ENCODE measurements at regions not wholly inside any gene's neighbourhood (a gene's known extent, or its start where the extent isn't known, plus 50 kb on each side); places are given as distances from the start of the nearest gene placed in this dataset.
A peak's percentile ranks its signal among the peaks of the same experiment; 100 is the strongest.

DNA sequence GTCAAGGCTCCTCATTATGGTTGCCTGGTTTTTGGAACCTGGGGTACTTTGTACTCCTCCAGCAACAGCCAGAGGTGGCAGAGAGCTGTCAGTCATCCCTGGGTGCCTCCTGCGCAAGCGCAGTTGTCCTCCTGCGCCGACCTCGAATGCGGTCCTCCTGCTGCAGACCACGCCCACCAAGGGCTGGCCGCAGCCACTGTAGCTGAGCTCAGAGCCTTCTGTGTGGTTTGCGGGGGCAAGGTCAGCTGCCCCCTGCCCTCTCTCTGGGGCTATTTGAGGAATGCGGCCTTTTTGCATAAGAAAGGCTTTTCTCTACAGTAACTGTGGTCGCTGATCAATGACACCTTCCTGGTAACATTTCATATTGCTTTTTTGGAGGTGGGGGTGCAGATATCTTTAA, 131.3 kb upstream of the SNRPN start:
- Histone ChIP-seq H3K4ac (ENCODE audit: low read depth, low read length) (no peak overlapping the region), H4K91ac (ENCODE audit: insufficient read length, low read depth, low read length) (no peak overlapping the region), H3K9me3 (ENCODE audit: control insufficient read depth, low read depth, low read length) (peaks cover 13% of the 10 kb centered on the region), H2BK15ac (ENCODE audit: low read depth, low read length) (no peak overlapping the region), H2BK12ac (ENCODE audit: insufficient read length, low read depth, low read length) (no peak overlapping the region), H2AK5ac (ENCODE audit: insufficient read length, low read length) (no peak overlapping the region), H3K79me1 (ENCODE audit: insufficient read depth, low read depth, low read length, poor library complexity, severe bottlenecking) (no peaks in the 10 kb centered on the region), H2AFZ (ENCODE audit: low read length) (no peak overlapping the region), H3K4me1 (ENCODE audit: insufficient read depth, low read length) (no peaks in the 10 kb centered on the region; the same call in 1 of the 2 replicates), H3K56ac (ENCODE audit: insufficient read length, low read depth, low read length) (no peak overlapping the region), H4K20me1 (ENCODE audit: control insufficient read depth, insufficient read depth, insufficient read length) (no peaks in the 10 kb centered on the region), H3K18ac (ENCODE audit: insufficient read length, low read depth, low read length) (no peak overlapping the region), H2BK120ac (ENCODE audit: low read depth, low read length, poor library complexity, severe bottlenecking) (no peak overlapping the region), H3K23ac (ENCODE audit: insufficient read length, low read depth, low read length) (no peak overlapping the region), H3K79me2 (ENCODE audit: insufficient read depth, low read length) (no peaks in the 10 kb centered on the region), H2BK20ac (ENCODE audit: low read depth, low read length, poor library complexity, severe bottlenecking) (no peak overlapping the region), H4K8ac (replicated peaks; ENCODE audit: insufficient read length, low read depth, low read length) (no peak overlapping the region), H3K27ac (ENCODE audit: insufficient read length, low read depth, low read length) (no peak overlapping the region), H3K9ac (ENCODE audit: extremely low read depth, insufficient read length, low read length) (no peak overlapping the region), H3K4me2 (ENCODE audit: insufficient read depth, insufficient read length, low read length) (peak overlapping the region; percentile 5), H2BK5ac (ENCODE audit: insufficient read length, low read length) (no peak overlapping the region), H3T11ph (ENCODE audit: low read length) (no peak overlapping the region), H3K23me2 (ENCODE audit: insufficient read length, low read depth, low read length, poor library complexity, severe bottlenecking) (no peaks in the 10 kb centered on the region), H4K5ac (ENCODE audit: insufficient read length, low read depth, low read length) (no peak overlapping the region), H3K27me3 (ENCODE audit: insufficient read depth, low read length) (no peaks in the 10 kb centered on the region), H3K14ac (ENCODE audit: insufficient read depth, low read length) (no peak overlapping the region)
- WGBS (ENCODE audit: extremely low coverage, insufficient read length, low lambda C conversion rate) = no CpG with 5 or more reads among the region's 11 CpGs
- Mint-ChIP-seq H3K27me3 (ENCODE audit: low read depth) (no peaks in the 10 kb centered on the region), H3K36me3 (ENCODE audit: insufficient read depth in 1 of 3, low read depth in 3 of 3) (peaks cover 0 to 4% (median 3%) of the 10 kb centered on the region in 3 experiments; a peak in 1 of 7 replicates), H3K4me1 (peaks cover 12 to 16% of the 10 kb centered on the region in 2 experiments), H3K4me3 (peak overlapping the region; percentile 46 to 56), H3K9me3 (peaks cover 55 to 56% of the 10 kb centered on the region in 2 experiments), H3K27ac (peak overlapping the region in 2 of 3 experiments; percentile 93 to 95; a peak in 4 of 7 replicates)
- DNase-seq = peak; percentile 97
- TF ChIP-seq, protein P1, sequence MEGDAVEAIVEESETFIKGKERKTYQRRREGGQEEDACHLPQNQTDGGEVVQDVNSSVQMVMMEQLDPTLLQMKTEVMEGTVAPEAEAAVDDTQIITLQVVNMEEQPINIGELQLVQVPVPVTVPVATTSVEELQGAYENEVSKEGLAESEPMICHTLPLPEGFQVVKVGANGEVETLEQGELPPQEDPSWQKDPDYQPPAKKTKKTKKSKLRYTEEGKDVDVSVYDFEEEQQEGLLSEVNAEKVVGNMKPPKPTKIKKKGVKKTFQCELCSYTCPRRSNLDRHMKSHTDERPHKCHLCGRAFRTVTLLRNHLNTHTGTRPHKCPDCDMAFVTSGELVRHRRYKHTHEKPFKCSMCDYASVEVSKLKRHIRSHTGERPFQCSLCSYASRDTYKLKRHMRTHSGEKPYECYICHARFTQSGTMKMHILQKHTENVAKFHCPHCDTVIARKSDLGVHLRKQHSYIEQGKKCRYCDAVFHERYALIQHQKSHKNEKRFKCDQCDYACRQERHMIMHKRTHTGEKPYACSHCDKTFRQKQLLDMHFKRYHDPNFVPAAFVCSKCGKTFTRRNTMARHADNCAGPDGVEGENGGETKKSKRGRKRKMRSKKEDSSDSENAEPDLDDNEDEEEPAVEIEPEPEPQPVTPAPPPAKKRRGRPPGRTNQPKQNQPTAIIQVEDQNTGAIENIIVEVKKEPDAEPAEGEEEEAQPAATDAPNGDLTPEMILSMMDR (conservative IDR thresholded peaks at IDR 0.05) = no peak

Data from H9 (cell line).